Naive thymus-derived CD4-positive, alpha-beta T cell (primary cell): ENCODE measurements at regions not wholly inside any gene's neighbourhood (a gene's known extent, or its start where the extent isn't known, plus 50 kb on each side); places are given as distances from the start of the nearest gene placed in this dataset.
A peak's percentile ranks its signal among the peaks of the same experiment; 100 is the strongest.
"Not testable (repeated sequence)": the region's sequence is repeated elsewhere in the genome, so short reads cannot be mapped to it uniquely, and the experiment has no call there.

Experiments used
- ATAC-seq: fragments of 150-1000 bp; cut with Tn5 transposase; 2 replicates; pipeline ENCODE4 v1.10.0; 2021; ENCODE audit warnings: mild to moderate bottlenecking, moderate library complexity
- CTCF ChIA-PET: fragments of 350-600 bp; sonication (Branson Sonifier 250); formaldehyde crosslinking; loops from one replicate; lab custom pipeline; 2021; ENCODE audit warnings: antibody characterized with exemption; lab: Charles Lee
- POLR2A ChIA-PET: fragments of 350-600 bp; sonication (Branson Sonifier 250); formaldehyde crosslinking; loops from one replicate; lab custom pipeline; 2021; ENCODE audit warnings: antibody characterized with exemption, inconsistent platforms; lab: Charles Lee
- DNase-seq, 9 donors: peaks; one replicate each; pipeline versions ENCODE4 v3.0.0 to v3.0.0-alpha.2; 2020 to 2022; ENCODE audit warnings: mixed read lengths in 1 of 9
- H3K27ac ChIP-seq: one replicate; pipeline ENCODE4 v1.7.0; 2013; ENCODE audit warnings: mild to moderate bottlenecking, low read depth, low read length, moderate library complexity
- H3K27me3 ChIP-seq, 2 donors: one replicate each; pipeline ENCODE4 v1.7.0; 2013; ENCODE audit warnings: low read length in 2 of 2, mild to moderate bottlenecking in 2 of 2, moderate library complexity in 2 of 2; ENCODE audit not compliant: control insufficient read depth in 2 of 2, insufficient read depth in 2 of 2
- H3K36me3 ChIP-seq, 3 experiments: 1 replicate in 2 of 3; 2 replicates in 1 of 3; pipeline ENCODE4 v1.7.0; 2013; ENCODE audit warnings: low read length in 3 of 3, mild to moderate bottlenecking in 3 of 3, moderate library complexity in 1 of 3; ENCODE audit not compliant: insufficient read depth in 3 of 3, control insufficient read depth in 2 of 3
- H3K4me1 ChIP-seq, 2 donors: one replicate each; pipeline ENCODE4 v1.7.0; 2013; ENCODE audit warnings: low read length in 2 of 2, mild to moderate bottlenecking in 2 of 2, moderate library complexity in 1 of 2; ENCODE audit not compliant: control insufficient read depth in 2 of 2, insufficient read depth in 2 of 2
- H3K4me3 ChIP-seq: 2 replicates; pipeline ENCODE4 v1.7.0; 2013; ENCODE audit warnings: mild to moderate bottlenecking, low read length
- H3K9me3 ChIP-seq, 3 experiments: 1 replicate in 2 of 3; 2 replicates in 1 of 3; pipeline ENCODE4 v1.7.0; 2013; ENCODE audit warnings: low read length in 3 of 3; ENCODE audit not compliant: control insufficient read depth in 2 of 3
- H3K27ac Mint-ChIP-seq, 9 donors: one replicate each; pipeline ENCODE4 v1.8.0; 2020 to 2022; ENCODE audit warnings: mixed read lengths in 9 of 9, mild to moderate bottlenecking in 8 of 9, moderate library complexity in 5 of 9, inconsistent platforms in 2 of 9
- H3K27me3 Mint-ChIP-seq, 5 donors: one replicate each; pipeline ENCODE4 v1.8.0; 2021 to 2022; ENCODE audit warnings: mixed read lengths in 5 of 5, mild to moderate bottlenecking in 1 of 5
- H3K36me3 Mint-ChIP-seq, 5 donors: one replicate each; pipeline ENCODE4 v1.8.0; 2020 to 2022; ENCODE audit warnings: mixed read lengths in 5 of 5, mild to moderate bottlenecking in 3 of 5, inconsistent platforms in 1 of 5
- H3K4me1 Mint-ChIP-seq, 7 donors: one replicate each; pipeline ENCODE4 v1.8.0; 2020 to 2022; ENCODE audit warnings: mixed read lengths in 7 of 7, mild to moderate bottlenecking in 3 of 7, inconsistent platforms in 1 of 7
- H3K4me3 Mint-ChIP-seq, 10 donors: one replicate each; pipeline ENCODE4 v1.8.0; 2020 to 2022; ENCODE audit warnings: mild to moderate bottlenecking in 10 of 10, mixed read lengths in 10 of 10, moderate library complexity in 6 of 10, inconsistent platforms in 2 of 10
- H3K9me3 Mint-ChIP-seq, 11 donors: one replicate each; pipeline ENCODE4 v1.8.0; 2020 to 2022; ENCODE audit warnings: mixed read lengths in 11 of 11, mild to moderate bottlenecking in 4 of 11, inconsistent platforms in 1 of 11, moderate library complexity in 1 of 11
- intact Hi-C, 2 donors: fragments of 100-400 bp; cut with micrococcal nuclease; formaldehyde crosslinking; loops; one replicate each; pipeline ENCODE4 v1.15.1; 2023

GRCh38 chr22:11351181-11351580 is 4176.8 kb upstream of the OR11H1 start:
- H3K27me3 Mint-ChIP-seq, H3K27me3 ChIP-seq, ATAC-seq, intact Hi-C loops, H3K4me3 ChIP-seq, H3K4me3 Mint-ChIP-seq, POLR2A ChIA-PET, H3K4me1 ChIP-seq, H3K36me3 ChIP-seq, H3K36me3 Mint-ChIP-seq, H3K9me3 ChIP-seq, DNase-seq, H3K27ac Mint-ChIP-seq, CTCF ChIA-PET, H3K27ac ChIP-seq: not testable (repeated sequence)
- peaks cover 0 to 19% (median 5%) of the 10 kb centered on the region in 7 donors for H3K4me1 Mint-ChIP-seq
- H3K9me3 Mint-ChIP-seq = peaks cover 5 to 60% (median 26%) of the 10 kb centered on the region in 11 donors

DNA sequence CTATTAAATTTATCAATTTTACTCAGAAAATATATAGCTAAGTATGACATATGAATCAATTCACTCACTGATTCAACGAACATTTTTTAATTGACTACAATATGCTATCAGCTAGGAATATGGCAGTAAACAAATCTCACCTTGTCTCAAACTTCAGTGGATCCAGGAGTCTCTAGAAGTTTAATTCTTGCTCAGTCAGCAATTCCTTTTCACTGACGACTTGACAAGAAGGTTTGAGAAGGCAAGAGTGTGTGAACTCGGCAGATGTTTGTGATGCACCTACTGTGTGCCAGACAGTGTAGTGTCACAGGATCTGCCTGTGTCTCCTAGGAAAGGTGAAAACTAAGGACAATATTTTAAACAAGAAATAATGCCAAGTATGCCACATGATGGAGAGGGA is 4175.7 kb upstream of the OR11H1 start:
- H3K27ac Mint-ChIP-seq, H3K27me3 Mint-ChIP-seq, H3K4me1 ChIP-seq, POLR2A ChIA-PET, DNase-seq, H3K4me3 Mint-ChIP-seq, H3K36me3 Mint-ChIP-seq, H3K9me3 ChIP-seq, ATAC-seq, H3K4me3 ChIP-seq, intact Hi-C loops, H3K27ac ChIP-seq, H3K36me3 ChIP-seq, CTCF ChIA-PET, H3K27me3 ChIP-seq: not testable (repeated sequence)
- Mint-ChIP-seq H3K4me1 (peaks cover 0 to 19% (median 5%) of the 10 kb centered on the region in 7 donors), H3K9me3 (peaks cover 5 to 56% (median 26%) of the 10 kb centered on the region in 11 donors)

DNA sequence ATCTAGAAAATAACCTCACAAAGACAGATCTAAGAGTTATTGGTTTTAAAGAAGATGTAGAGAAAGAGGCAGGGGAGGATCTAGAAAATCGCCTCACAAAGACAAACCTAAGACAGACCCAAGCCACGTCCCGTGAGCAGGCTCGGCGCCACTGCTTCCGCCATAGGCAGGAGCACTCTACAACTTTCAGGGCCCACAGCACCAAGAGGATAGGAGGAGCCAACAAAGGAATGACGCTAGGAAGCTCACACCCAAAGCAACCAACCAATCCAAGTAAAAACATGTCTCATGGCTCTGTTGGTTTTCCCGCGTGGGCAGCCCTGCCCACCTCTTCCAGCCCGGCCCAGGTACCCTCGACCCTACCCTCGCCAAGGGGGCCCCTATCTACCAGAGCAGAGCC is 4167.4 kb upstream of the OR11H1 start:
- H3K4me1 ChIP-seq = no peaks in the 10 kb centered on the region
- no peaks in the 10 kb centered on the region for H3K36me3 ChIP-seq
- ChIA-PET CTCF (no interaction called here), POLR2A (no interaction called here)
- H3K4me3 ChIP-seq = no peak overlapping the region
- Mint-ChIP-seq H3K9me3 (peaks cover 16 to 61% (median 28%) of the 10 kb centered on the region in 11 donors), H3K4me3 (no peak overlapping the region), H3K27me3 (no peaks in the 10 kb centered on the region), H3K36me3 (peaks cover 0 to 12% (median 4%) of the 10 kb centered on the region in 5 donors), H3K27ac (no peak overlapping the region), H3K4me1 (peaks cover 0 to 15% (median 0%) of the 10 kb centered on the region in 7 donors)
- no peaks in the 10 kb centered on the region for H3K27me3 ChIP-seq
- no peak for DNase-seq
- H3K9me3 ChIP-seq = no peaks in the 10 kb centered on the region
- no peak for ATAC-seq
- intact Hi-C loops = no loop called here
- no peak overlapping the region for H3K27ac ChIP-seq

DNA sequence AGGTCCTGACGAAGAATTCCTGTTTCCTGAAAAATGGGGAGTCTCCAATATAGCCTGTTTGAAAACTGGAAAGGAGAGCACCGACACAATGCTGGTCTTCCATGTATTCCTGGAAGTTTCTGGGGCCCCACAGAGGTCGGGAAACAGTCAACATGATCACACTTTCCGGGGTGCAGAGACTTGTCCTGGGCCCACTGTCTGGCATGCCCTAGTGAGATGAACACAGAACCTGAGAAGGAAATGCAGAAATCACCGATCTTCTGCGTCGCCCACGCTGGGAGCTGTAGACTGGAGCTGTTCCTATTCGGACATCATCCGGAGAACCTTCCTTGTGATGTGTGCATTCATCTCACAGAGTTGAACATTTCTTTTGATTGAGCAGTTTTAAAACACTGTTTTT is 4166.5 kb upstream of the OR11H1 start:
- CTCF ChIA-PET, H3K4me1 ChIP-seq, DNase-seq, H3K27ac Mint-ChIP-seq, H3K9me3 ChIP-seq, POLR2A ChIA-PET, H3K27me3 Mint-ChIP-seq, H3K27ac ChIP-seq, ATAC-seq, H3K27me3 ChIP-seq, intact Hi-C loops, H3K4me3 ChIP-seq, H3K36me3 ChIP-seq: not testable (repeated sequence)
- H3K4me1 Mint-ChIP-seq = peaks cover 0 to 18% (median 0%) of the 10 kb centered on the region in 7 donors
- peak overlapping the region in 1 of 10 donors; percentile 35 for H3K4me3 Mint-ChIP-seq
- peaks cover 17 to 67% (median 30%) of the 10 kb centered on the region in 11 donors for H3K9me3 Mint-ChIP-seq
- H3K36me3 Mint-ChIP-seq = peaks cover under 1 to 12% (median 8%) of the 10 kb centered on the region in 5 donors

- H3K27me3 Mint-ChIP-seq, CTCF ChIA-PET, H3K27me3 ChIP-seq, intact Hi-C loops, ATAC-seq, H3K4me3 Mint-ChIP-seq, H3K27ac Mint-ChIP-seq, POLR2A ChIA-PET, H3K4me3 ChIP-seq, H3K27ac ChIP-seq, H3K36me3 ChIP-seq, H3K9me3 ChIP-seq, H3K4me1 ChIP-seq: not testable (repeated sequence)
- Mint-ChIP-seq H3K4me1 (peaks cover 0 to 59% (median 42%) of the 10 kb centered on the region in 7 donors), H3K9me3 (peaks cover 10 to 64% (median 26%) of the 10 kb centered on the region in 11 donors), H3K36me3 (peaks cover 2 to 31% (median 5%) of the 10 kb centered on the region in 5 donors)
- DNase-seq = peak in 1 of 9 donors; percentile 40
These were observed 4158.2 kb upstream of the OR11H1 start for GRCh38 chr22:11369612-11370307.

DNA sequence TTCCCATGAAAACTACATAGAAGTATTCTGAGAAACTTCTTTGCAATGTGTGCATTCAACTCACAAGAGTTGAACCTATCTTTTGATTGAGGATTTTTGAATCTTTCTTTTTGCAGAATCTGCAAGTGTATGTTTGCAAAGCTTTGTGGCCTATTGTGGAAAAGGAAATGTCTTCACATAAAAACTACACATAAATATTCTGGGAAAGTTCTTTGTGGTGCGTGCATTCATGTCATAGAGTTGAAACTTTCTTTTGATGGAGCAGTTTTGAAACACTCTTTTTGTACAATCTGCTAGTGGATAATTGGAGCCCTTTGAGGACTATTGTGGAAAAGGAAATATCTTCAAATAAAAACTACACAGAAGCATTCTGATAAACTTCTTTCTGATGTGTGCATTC is 4157.7 kb upstream of the OR11H1 start:
- H3K4me3 ChIP-seq, H3K27me3 Mint-ChIP-seq, DNase-seq, H3K27ac ChIP-seq, POLR2A ChIA-PET, H3K27me3 ChIP-seq, H3K4me3 Mint-ChIP-seq, H3K4me1 ChIP-seq, intact Hi-C loops, H3K36me3 ChIP-seq, H3K27ac Mint-ChIP-seq, CTCF ChIA-PET, ATAC-seq, H3K9me3 ChIP-seq: not testable (repeated sequence)
- H3K36me3 Mint-ChIP-seq = peaks cover 2 to 36% (median 5%) of the 10 kb centered on the region in 5 donors
- H3K9me3 Mint-ChIP-seq = peaks cover 10 to 67% (median 29%) of the 10 kb centered on the region in 11 donors
- peaks cover 0 to 59% (median 42%) of the 10 kb centered on the region in 7 donors for H3K4me1 Mint-ChIP-seq
